Cardiac fibroblast (primary cell): ENCODE measurements at regions not wholly inside any gene's neighbourhood (a gene's known extent, or its start where the extent isn't known, plus 50 kb on each side); places are given as distances from the start of the nearest gene placed in this dataset.

Source experiments
- DNase-seq, 2 donors: peaks; one replicate each; pipeline versions ENCODE4 v3.0.0 to v3.0.0-alpha.2; 2010; ENCODE audit warnings: low read depth in 2 of 2
- H3K4me3 ChIP-seq, 2 donors: replicated peaks in 1 of 2; 1 replicate in 1 of 2; 2 replicates in 1 of 2; pipeline ENCODE4 v1.5.1; 2011; ENCODE audit warnings: low read depth in 2 of 2, low read length in 2 of 2, mild to moderate bottlenecking in 2 of 2, moderate library complexity in 1 of 2
- CTCF ChIP-seq: IDR thresholded peaks from one replicate; pipeline ENCODE4 v1.5.1; 2011; ENCODE audit warnings: low read depth, mild to moderate bottlenecking, low read length, inconsistent platforms

GRCh38 chr2:193824474-193824873, 1629.7 kb upstream of the TMEFF2 start:
- no peak for TF ChIP-seq CTCF
- no peak overlapping the region for H3K4me3 ChIP-seq
- DNase-seq = peak; percentile 70 to 97

- H3K4me3 ChIP-seq = no peak overlapping the region
- no peak for DNase-seq
- no peak for TF ChIP-seq CTCF
Measured at GRCh38 chr2:193818801-193819499, 1624.2 kb upstream of the TMEFF2 start.

- no peak for TF ChIP-seq CTCF
- H3K4me3 ChIP-seq = no peak overlapping the region
Measured at GRCh38 chr2:193816008-193816407, 1621.3 kb upstream of the TMEFF2 start.

GRCh38 chr2:193810533-193810932, 1615.8 kb upstream of the TMEFF2 start:
- TF ChIP-seq CTCF = no peak
- peak in 1 of 2 donors; percentile 40 for DNase-seq
- no peak overlapping the region for H3K4me3 ChIP-seq

More at GRCh38 chr2:193816008-193816407, 1621.3 kb upstream of the TMEFF2 start:
- no peak for DNase-seq

GRCh38 chr2:193808877-193809276, 1614.1 kb upstream of the TMEFF2 start:
- no peak overlapping the region for H3K4me3 ChIP-seq
- no peak for TF ChIP-seq CTCF
- no peak for DNase-seq

GRCh38 chr2:193806088-193806774, 1611.5 kb upstream of the TMEFF2 start:
- peak in 1 of 2 donors; percentile 29 for DNase-seq
- TF ChIP-seq CTCF = no peak
- H3K4me3 ChIP-seq = no peak overlapping the region
